ENCODE measurements at regions not wholly inside any gene's neighbourhood (a gene's known extent, or its start where the extent isn't known, plus 50 kb on each side); places are given as distances from the start of the nearest gene placed in this dataset.
"Not testable (repeated sequence)": the region's sequence is repeated elsewhere in the genome, so short reads cannot be mapped to it uniquely, and the experiment has no call there.

DNA sequence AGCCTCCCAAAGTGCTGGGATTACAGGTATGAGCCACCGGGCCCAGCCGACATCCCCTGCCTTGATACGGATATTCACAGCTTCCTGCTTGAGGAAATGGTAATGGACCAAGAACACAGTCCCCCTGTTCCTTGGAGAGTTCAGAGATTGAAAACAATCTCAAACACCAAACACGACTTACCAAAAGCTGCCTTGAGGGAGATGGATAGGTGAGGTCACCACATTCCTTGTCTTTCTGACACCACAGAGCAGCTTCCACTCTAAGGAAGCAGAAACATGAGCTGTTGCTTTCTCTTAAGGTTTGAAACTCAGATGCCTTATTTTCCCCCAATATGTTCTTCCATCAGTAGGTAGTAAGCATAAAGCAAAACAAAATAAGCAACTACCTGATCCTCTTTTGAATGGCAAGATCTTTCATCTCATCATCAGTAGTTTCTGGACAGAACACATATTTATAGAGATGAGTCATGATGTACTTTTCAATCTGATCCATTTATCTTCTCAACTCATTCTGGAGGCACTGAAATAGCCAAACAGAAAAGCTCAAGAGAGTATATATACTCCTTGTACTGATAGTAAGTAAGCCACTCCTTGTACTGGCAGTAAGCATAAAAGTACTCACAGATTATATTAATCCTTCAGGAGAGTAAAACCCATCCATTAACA, 199.1 kb upstream of the KCTD7 start:
- no peak for DNase-seq (ENCODE audit: low read depth in 6 of 9, low spot score in 9 of 9)
- Histone ChIP-seq H3K27ac (ENCODE audit: low read depth in 1 of 2, low read length in 1 of 2) (no peak overlapping the region), H3K4me3 (ENCODE audit: low read length in 2 of 2) (no peak overlapping the region), H3K27me3 (ENCODE audit: control insufficient read depth in 2 of 2, insufficient read depth in 1 of 2, low read length in 1 of 2) (no peaks in the 10 kb centered on the region), H3K36me3 (ENCODE audit: control insufficient read depth in 2 of 2, insufficient read depth in 2 of 2, low read length in 1 of 2) (peaks cover 0 to 4% of the 10 kb centered on the region in 2 donors), H3K9me3 (ENCODE audit: control insufficient read depth in 2 of 2, insufficient read depth in 1 of 2, low read length in 1 of 2) (no peaks in the 10 kb centered on the region), H3K4me1 (ENCODE audit: control insufficient read depth in 2 of 2, insufficient read depth in 2 of 2, low read length in 2 of 2) (no peaks in the 10 kb centered on the region)
- WGBS, result 98% methylated on average over 4 of the region's 4 CpGs

DNA sequence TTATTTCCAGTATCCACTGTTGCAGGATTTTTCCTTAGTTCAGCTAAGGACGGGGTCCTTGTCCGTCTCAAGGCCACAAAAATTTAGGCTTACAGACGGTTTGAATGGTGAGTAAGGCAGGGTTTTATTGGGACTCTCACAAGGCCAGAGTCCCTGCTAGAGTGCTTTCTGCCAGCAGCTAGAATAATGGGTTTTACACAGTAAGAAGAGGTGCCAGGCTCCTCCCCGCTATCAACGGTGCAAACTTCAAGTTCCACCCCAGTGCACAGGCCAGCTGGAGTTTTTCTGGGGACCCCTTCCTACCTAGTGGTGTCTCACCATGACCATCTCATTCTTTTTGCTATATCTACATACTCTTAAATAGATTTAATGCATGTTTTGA, 198.5 kb upstream of the KCTD7 start:
- WGBS, result 97% methylated on average over 5 of the region's 5 CpGs
- peaks cover 0 to 4% of the 10 kb centered on the region in 2 donors for H3K36me3 ChIP-seq (ENCODE audit: control insufficient read depth in 2 of 2, insufficient read depth in 2 of 2, low read length in 1 of 2)
- H3K4me1 ChIP-seq (ENCODE audit: control insufficient read depth in 2 of 2, insufficient read depth in 2 of 2, low read length in 2 of 2), result no peaks in the 10 kb centered on the region
- no peak for DNase-seq (ENCODE audit: low read depth in 6 of 9, low spot score in 9 of 9)
- no peak overlapping the region for H3K4me3 ChIP-seq (ENCODE audit: low read length in 2 of 2)
- H3K27me3 ChIP-seq (ENCODE audit: control insufficient read depth in 2 of 2, insufficient read depth in 1 of 2, low read length in 1 of 2), result no peaks in the 10 kb centered on the region
- no peak overlapping the region for H3K27ac ChIP-seq (ENCODE audit: low read depth in 1 of 2, low read length in 1 of 2)
- H3K9me3 ChIP-seq (ENCODE audit: control insufficient read depth in 2 of 2, insufficient read depth in 1 of 2, low read length in 1 of 2), result no peaks in the 10 kb centered on the region

DNA sequence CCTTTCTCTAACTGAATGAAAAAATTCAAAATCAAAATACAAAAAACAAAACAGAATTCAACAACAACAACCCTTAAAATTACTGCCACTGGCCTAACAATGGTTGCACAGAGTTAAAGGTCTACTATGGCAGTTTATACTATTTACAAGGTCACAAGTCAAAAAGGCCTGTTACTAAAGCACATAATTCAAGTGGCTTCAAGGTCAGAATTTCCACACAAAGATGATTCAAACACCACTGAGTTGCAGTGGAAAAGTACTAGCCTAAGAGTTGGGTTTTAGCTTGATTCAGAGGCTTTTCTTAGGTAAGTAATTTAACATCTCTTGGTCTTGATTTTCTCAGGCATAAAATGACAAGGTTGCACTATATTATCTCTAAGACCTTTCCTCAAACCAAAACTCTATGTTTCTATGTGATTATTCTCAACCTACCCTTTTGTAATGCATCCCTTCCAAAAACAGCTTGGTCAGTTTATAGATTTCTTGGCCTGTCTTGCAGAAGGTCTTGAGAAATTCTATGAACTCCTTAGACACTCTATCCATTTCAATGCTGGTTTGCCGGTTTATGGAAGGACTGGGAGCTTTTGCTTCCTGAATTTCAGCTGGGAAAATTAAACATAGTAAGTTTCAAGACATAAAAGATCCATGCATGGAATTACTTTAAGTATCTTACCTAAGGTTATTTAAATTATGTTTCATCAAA, 189.8 kb upstream of the KCTD7 start:
- not testable (repeated sequence) for H3K4me3 ChIP-seq (ENCODE audit: low read length in 2 of 2); H3K27ac ChIP-seq (ENCODE audit: low read depth in 1 of 2, low read length in 1 of 2); DNase-seq (ENCODE audit: low read depth in 6 of 9, low spot score in 9 of 9); H3K36me3 ChIP-seq (ENCODE audit: control insufficient read depth in 2 of 2, insufficient read depth in 2 of 2, low read length in 1 of 2); H3K4me1 ChIP-seq (ENCODE audit: control insufficient read depth in 2 of 2, insufficient read depth in 2 of 2, low read length in 2 of 2); H3K27me3 ChIP-seq (ENCODE audit: control insufficient read depth in 2 of 2, insufficient read depth in 1 of 2, low read length in 1 of 2); H3K9me3 ChIP-seq (ENCODE audit: control insufficient read depth in 2 of 2, insufficient read depth in 1 of 2, low read length in 1 of 2)
- 99% methylated on average over 1 of the region's 1 CpG for WGBS

DNA sequence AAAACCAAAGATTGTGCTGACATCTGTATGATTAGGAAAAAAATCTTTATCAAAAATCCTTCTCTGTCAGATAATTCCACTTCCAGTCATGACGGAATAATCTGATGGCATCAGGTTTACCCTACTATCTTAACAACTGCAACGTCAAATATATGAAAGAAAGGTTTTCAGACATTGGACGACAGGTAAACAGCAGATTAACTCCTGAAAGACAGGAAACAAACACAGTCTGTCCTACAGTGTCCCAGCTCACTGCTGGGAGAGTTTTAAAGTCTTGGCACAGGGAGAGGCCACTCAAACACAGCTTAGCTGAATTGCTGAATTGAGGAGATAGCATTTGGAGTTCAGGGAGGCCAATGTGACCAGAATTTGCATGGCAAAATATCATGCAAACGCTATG, 186.3 kb upstream of the KCTD7 start:
- 91% methylated on average over 4 of the region's 4 CpGs for WGBS
- no peaks in the 10 kb centered on the region for H3K36me3 ChIP-seq (ENCODE audit: control insufficient read depth in 2 of 2, insufficient read depth in 2 of 2, low read length in 1 of 2)
- H3K9me3 ChIP-seq (ENCODE audit: control insufficient read depth in 2 of 2, insufficient read depth in 1 of 2, low read length in 1 of 2), result no peaks in the 10 kb centered on the region
- no peak for DNase-seq (ENCODE audit: low read depth in 6 of 9, low spot score in 9 of 9)
- no peak overlapping the region for H3K4me3 ChIP-seq (ENCODE audit: low read length in 2 of 2)
- no peak overlapping the region for H3K27ac ChIP-seq (ENCODE audit: low read depth in 1 of 2, low read length in 1 of 2)
- no peaks in the 10 kb centered on the region for H3K27me3 ChIP-seq (ENCODE audit: control insufficient read depth in 2 of 2, insufficient read depth in 1 of 2, low read length in 1 of 2)
- H3K4me1 ChIP-seq (ENCODE audit: control insufficient read depth in 2 of 2, insufficient read depth in 2 of 2, low read length in 2 of 2), result no peaks in the 10 kb centered on the region

DNA sequence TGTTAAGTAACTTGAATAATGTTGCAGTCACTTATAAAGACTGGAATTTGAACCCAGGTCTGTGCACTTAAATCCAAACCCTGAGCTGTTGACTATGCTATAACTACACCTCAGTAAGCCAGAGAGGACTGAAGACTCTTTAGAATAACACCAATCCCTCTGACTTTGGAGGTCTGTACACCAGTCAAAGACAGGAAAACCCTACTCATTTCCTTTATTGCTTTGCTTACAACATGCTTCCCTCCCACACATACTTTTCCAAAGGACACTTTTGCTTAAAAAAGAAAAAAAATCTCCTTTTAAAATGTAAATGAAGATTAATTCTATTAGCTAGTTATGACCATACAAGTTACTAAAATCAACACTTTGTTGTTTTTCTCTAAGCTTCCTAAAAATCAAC, 184.7 kb upstream of the KCTD7 start:
- Histone ChIP-seq H3K36me3 (ENCODE audit: control insufficient read depth in 2 of 2, insufficient read depth in 2 of 2, low read length in 1 of 2) (peaks cover 0 to 2% of the 10 kb centered on the region in 2 donors), H3K27me3 (ENCODE audit: control insufficient read depth in 2 of 2, insufficient read depth in 1 of 2, low read length in 1 of 2) (no peaks in the 10 kb centered on the region), H3K9me3 (ENCODE audit: control insufficient read depth in 2 of 2, insufficient read depth in 1 of 2, low read length in 1 of 2) (no peaks in the 10 kb centered on the region), H3K4me3 (ENCODE audit: low read length in 2 of 2) (no peak overlapping the region), H3K4me1 (ENCODE audit: control insufficient read depth in 2 of 2, insufficient read depth in 2 of 2, low read length in 2 of 2) (no peaks in the 10 kb centered on the region), H3K27ac (ENCODE audit: low read depth in 1 of 2, low read length in 1 of 2) (no peak overlapping the region)
- no peak for DNase-seq (ENCODE audit: low read depth in 6 of 9, low spot score in 9 of 9)

DNA sequence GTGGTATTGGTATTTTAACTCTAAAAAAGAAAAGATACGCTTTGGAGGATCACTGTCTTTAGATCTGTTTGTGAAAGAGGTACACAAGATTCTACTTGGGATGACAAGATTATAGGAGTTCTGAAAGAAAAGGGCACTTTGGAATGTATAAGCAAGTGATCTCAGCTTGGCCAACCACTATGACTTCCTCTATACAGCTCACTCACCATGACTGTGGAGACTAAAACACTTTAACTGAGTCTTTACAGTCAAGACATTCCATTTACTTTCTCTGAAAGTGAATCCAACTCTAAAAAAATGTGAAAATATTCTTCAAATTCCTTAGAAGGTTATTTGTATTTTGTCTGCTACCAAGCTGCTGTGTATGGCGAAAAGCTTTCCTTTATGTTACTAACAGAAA, 181.7 kb upstream of the KCTD7 start:
- not testable (repeated sequence) for H3K4me3 ChIP-seq (ENCODE audit: low read length in 2 of 2); DNase-seq (ENCODE audit: low read depth in 6 of 9, low spot score in 9 of 9); H3K4me1 ChIP-seq (ENCODE audit: control insufficient read depth in 2 of 2, insufficient read depth in 2 of 2, low read length in 2 of 2); H3K27ac ChIP-seq (ENCODE audit: low read depth in 1 of 2, low read length in 1 of 2); H3K9me3 ChIP-seq (ENCODE audit: control insufficient read depth in 2 of 2, insufficient read depth in 1 of 2, low read length in 1 of 2); H3K27me3 ChIP-seq (ENCODE audit: control insufficient read depth in 2 of 2, insufficient read depth in 1 of 2, low read length in 1 of 2); H3K36me3 ChIP-seq (ENCODE audit: control insufficient read depth in 2 of 2, insufficient read depth in 2 of 2, low read length in 1 of 2)
- WGBS, result 96% methylated on average over 2 of the region's 2 CpGs

DNA sequence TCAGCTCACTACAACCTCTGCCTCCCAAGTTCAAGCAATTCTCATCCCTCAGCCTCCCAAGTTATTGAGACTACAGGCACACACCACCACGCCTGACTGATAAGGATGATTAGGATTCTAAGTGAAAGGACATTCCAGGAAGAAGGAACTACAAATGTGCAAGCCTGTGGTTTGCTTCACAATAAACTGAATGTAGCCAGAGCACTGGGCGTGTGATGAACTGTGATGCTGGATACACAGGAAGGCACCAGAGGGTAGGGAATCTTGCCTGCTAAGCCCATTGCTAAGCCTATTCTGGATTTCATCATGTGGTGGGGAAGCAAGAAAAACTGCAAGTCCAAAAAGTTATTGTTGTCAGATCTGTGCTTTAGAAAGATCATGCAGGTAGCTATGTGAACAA, 177.9 kb upstream of the KCTD7 start:
- not testable (repeated sequence) for DNase-seq (ENCODE audit: low read depth in 6 of 9, low spot score in 9 of 9); H3K27ac ChIP-seq (ENCODE audit: low read depth in 1 of 2, low read length in 1 of 2); H3K4me3 ChIP-seq (ENCODE audit: low read length in 2 of 2); H3K9me3 ChIP-seq (ENCODE audit: control insufficient read depth in 2 of 2, insufficient read depth in 1 of 2, low read length in 1 of 2); H3K36me3 ChIP-seq (ENCODE audit: control insufficient read depth in 2 of 2, insufficient read depth in 2 of 2, low read length in 1 of 2); H3K27me3 ChIP-seq (ENCODE audit: control insufficient read depth in 2 of 2, insufficient read depth in 1 of 2, low read length in 1 of 2); H3K4me1 ChIP-seq (ENCODE audit: control insufficient read depth in 2 of 2, insufficient read depth in 2 of 2, low read length in 2 of 2)
- over 99% methylated on average over 2 of the region's 2 CpGs for WGBS

DNA sequence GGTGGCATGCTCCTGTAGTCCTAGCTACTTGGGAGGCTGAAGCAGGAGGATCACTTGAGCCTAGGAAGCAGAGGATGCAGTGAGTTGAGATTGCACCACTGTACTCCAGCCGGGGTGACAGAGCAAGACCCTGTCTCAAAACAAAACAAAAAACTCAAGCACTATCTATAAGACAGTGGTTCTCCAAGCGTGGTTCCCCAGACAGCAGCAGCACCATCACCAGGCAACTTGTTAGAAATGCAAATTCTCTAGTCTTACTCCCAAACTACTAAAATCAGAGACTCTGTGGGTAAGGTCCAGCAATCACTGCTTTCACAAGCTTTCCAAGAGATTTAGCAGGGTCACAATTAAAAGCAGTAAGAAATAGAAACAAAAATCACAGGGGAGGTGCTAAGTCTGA, 177.0 kb upstream of the KCTD7 start:
- not testable (repeated sequence) for H3K9me3 ChIP-seq (ENCODE audit: control insufficient read depth in 2 of 2, insufficient read depth in 1 of 2, low read length in 1 of 2); H3K27me3 ChIP-seq (ENCODE audit: control insufficient read depth in 2 of 2, insufficient read depth in 1 of 2, low read length in 1 of 2); H3K27ac ChIP-seq (ENCODE audit: low read depth in 1 of 2, low read length in 1 of 2); H3K4me1 ChIP-seq (ENCODE audit: control insufficient read depth in 2 of 2, insufficient read depth in 2 of 2, low read length in 2 of 2); H3K4me3 ChIP-seq (ENCODE audit: low read length in 2 of 2); H3K36me3 ChIP-seq (ENCODE audit: control insufficient read depth in 2 of 2, insufficient read depth in 2 of 2, low read length in 1 of 2); DNase-seq (ENCODE audit: low read depth in 6 of 9, low spot score in 9 of 9)
- 96% methylated on average over 2 of the region's 2 CpGs for WGBS

DNA sequence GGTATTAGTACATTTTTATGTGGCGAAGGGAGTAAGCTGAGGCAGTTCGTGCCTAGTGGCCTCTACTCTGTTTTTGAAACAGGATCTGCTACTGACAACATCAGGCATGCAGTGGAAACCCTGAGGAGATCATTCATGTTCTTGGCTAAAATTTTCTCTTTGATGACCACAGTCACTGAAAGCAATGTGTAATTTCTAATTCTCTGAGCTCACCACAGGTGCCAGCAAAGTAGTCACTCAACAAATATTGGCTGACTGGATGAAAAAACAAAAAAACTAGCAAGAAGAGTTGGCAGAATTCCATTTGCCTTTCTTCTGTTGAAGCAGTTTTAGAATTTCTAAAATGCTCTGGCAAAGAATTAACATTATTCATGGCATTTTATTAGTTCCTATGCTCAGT, 176.5 kb upstream of the KCTD7 start:
- Histone ChIP-seq H3K27me3 (ENCODE audit: control insufficient read depth in 2 of 2, insufficient read depth in 1 of 2, low read length in 1 of 2) (no peaks in the 10 kb centered on the region), H3K36me3 (ENCODE audit: control insufficient read depth in 2 of 2, insufficient read depth in 2 of 2, low read length in 1 of 2) (peaks cover 0 to 2% of the 10 kb centered on the region in 2 donors), H3K4me1 (ENCODE audit: control insufficient read depth in 2 of 2, insufficient read depth in 2 of 2, low read length in 2 of 2) (no peaks in the 10 kb centered on the region), H3K27ac (ENCODE audit: low read depth in 1 of 2, low read length in 1 of 2) (no peak overlapping the region), H3K9me3 (ENCODE audit: control insufficient read depth in 2 of 2, insufficient read depth in 1 of 2, low read length in 1 of 2) (no peaks in the 10 kb centered on the region), H3K4me3 (ENCODE audit: low read length in 2 of 2) (no peak overlapping the region)
- WGBS, result 95% methylated on average over 2 of the region's 2 CpGs
- DNase-seq (ENCODE audit: low read depth in 6 of 9, low spot score in 9 of 9), result no peak

All from thymus (tissue), 11 donors.